ENCODE measurements at regions not wholly inside any gene's neighbourhood (a gene's known extent, or its start where the extent isn't known, plus 50 kb on each side); places are given as distances from the start of the nearest gene placed in this dataset.
"Not testable (repeated sequence)": the region's sequence is repeated elsewhere in the genome, so short reads cannot be mapped to it uniquely, and the experiment has no call there.

- no peak for DNase-seq
These were observed 420.3 kb upstream of the CHAC2 start for GRCh38 chr2:53347269-53347668.

GRCh38 chr2:53342248-53342647 lies 425.4 kb upstream of the CHAC2 start:
- no peak for DNase-seq

- DNase-seq: no peak
These were observed 433.0 kb upstream of the CHAC2 start for GRCh38 chr2:53334610-53335009.

GRCh38 chr2:53331667-53332066 lies 435.9 kb upstream of the CHAC2 start:
- DNase-seq: no peak

- no peak for DNase-seq
These were observed 449.7 kb upstream of the CHAC2 start for GRCh38 chr2:53317861-53318260.

GRCh38 chr2:53315149-53315548 lies 452.5 kb upstream of the CHAC2 start:
- no peak for DNase-seq

- no peak for DNase-seq
These were observed 452.9 kb upstream of the CHAC2 start for GRCh38 chr2:53314718-53315117.

GRCh38 chr2:53313644-53314043 lies 454.0 kb upstream of the CHAC2 start:
- not testable (repeated sequence) for DNase-seq

GRCh38 chr2:53312721-53313120 lies 454.9 kb upstream of the CHAC2 start:
- DNase-seq: no peak

- DNase-seq: no peak
These were observed 455.4 kb upstream of the CHAC2 start for GRCh38 chr2:53312181-53312580.

- no peak for DNase-seq
These were observed 464.5 kb upstream of the CHAC2 start for GRCh38 chr2:53303012-53303578.

GRCh38 chr2:53302455-53302854 lies 465.1 kb upstream of the CHAC2 start:
- no peak for DNase-seq

GRCh38 chr2:53289309-53290006 lies 478.1 kb upstream of the CHAC2 start:
- DNase-seq: no peak

GRCh38 chr2:53286345-53286744 lies 481.3 kb upstream of the CHAC2 start:
- DNase-seq: no peak

- no peak for DNase-seq
These were observed 491.9 kb upstream of the CHAC2 start for GRCh38 chr2:53275743-53276142.

GRCh38 chr2:53268626-53269025 lies 499.0 kb upstream of the CHAC2 start:
- no peak for DNase-seq

GRCh38 chr2:53268086-53268485 lies 499.5 kb upstream of the CHAC2 start:
- DNase-seq: no peak

GRCh38 chr2:53265544-53266299 lies 501.9 kb upstream of the CHAC2 start:
- DNase-seq: no peak

- no peak for DNase-seq
These were observed 507.0 kb upstream of the CHAC2 start for GRCh38 chr2:53260568-53260967.

- DNase-seq: no peak
These were observed 508.1 kb upstream of the CHAC2 start for GRCh38 chr2:53259395-53260009.

GRCh38 chr2:53257287-53257686 lies 510.3 kb upstream of the CHAC2 start:
- no peak for DNase-seq

- DNase-seq: no peak
These were observed 514.4 kb upstream of the CHAC2 start for GRCh38 chr2:53253244-53253643.

- DNase-seq: no peak
These were observed 515.5 kb upstream of the CHAC2 start for GRCh38 chr2:53252115-53252514.

Measured in bone marrow (tissue), 2 donors.